ENCODE measurements at regions not wholly inside any gene's neighbourhood (a gene's known extent, or its start where the extent isn't known, plus 50 kb on each side); places are given as distances from the start of the nearest gene placed in this dataset.
"Not testable (repeated sequence)": the region's sequence is repeated elsewhere in the genome, so short reads cannot be mapped to it uniquely, and the experiment has no call there.

DNA sequence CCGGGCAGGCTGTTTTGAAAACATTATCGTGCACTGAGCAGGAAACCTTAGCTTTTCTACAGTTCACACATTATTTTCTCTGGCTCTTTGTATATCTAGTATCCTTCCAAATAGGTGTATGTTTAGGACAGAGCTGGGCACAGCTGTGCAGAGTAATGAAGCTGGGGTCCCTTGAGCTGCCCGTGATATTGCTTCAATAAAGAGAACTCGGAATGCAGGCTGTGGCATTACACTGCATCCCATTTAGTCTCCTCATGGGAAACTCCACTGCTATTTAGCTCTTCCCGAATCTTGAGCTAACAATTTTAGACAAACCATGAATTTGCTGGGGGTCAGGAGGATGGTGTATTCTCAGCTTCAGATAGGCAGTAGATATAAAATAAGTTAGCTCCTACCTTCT is 348.3 kb downstream of the ACTR3B start:
- H3K27ac Mint-ChIP-seq, result no peak overlapping the region
- H3K4me1 Mint-ChIP-seq, result no peaks in the 10 kb centered on the region
- TF ChIP-seq, protein P1, sequence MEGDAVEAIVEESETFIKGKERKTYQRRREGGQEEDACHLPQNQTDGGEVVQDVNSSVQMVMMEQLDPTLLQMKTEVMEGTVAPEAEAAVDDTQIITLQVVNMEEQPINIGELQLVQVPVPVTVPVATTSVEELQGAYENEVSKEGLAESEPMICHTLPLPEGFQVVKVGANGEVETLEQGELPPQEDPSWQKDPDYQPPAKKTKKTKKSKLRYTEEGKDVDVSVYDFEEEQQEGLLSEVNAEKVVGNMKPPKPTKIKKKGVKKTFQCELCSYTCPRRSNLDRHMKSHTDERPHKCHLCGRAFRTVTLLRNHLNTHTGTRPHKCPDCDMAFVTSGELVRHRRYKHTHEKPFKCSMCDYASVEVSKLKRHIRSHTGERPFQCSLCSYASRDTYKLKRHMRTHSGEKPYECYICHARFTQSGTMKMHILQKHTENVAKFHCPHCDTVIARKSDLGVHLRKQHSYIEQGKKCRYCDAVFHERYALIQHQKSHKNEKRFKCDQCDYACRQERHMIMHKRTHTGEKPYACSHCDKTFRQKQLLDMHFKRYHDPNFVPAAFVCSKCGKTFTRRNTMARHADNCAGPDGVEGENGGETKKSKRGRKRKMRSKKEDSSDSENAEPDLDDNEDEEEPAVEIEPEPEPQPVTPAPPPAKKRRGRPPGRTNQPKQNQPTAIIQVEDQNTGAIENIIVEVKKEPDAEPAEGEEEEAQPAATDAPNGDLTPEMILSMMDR (IDR thresholded peaks at IDR 0.05; ENCODE audit: unreplicated experiment), result no peak
- DNase-seq (ENCODE audit: low spot score in 2 of 2, unreplicated experiment in 2 of 2), result no peak
- peaks cover 37% of the 10 kb centered on the region for H3K9me3 Mint-ChIP-seq
- no peaks in the 10 kb centered on the region for H3K27me3 Mint-ChIP-seq (ENCODE audit: low read depth)
- H3K36me3 Mint-ChIP-seq, result no peaks in the 10 kb centered on the region
- no peak overlapping the region for H3K4me3 Mint-ChIP-seq

DNA sequence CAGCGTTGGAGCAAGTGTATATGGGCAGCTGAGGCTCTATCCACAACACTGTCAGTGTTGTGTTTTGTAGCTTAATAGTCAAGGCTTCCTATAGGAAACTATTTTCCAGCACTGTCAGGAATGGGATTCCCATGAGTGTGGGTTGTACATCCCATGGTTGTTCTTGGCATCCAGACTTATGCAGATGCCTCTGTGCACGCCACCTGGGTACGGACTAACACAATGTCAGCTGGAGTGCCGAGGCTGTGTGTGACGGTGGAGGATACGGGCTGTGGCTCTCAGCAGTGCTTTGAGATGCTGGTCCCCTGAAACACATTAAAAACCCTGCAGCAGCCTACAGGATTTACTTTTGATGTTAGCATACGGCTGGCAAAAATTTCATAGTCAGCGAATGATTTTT is 350.0 kb downstream of the ACTR3B start:
- Mint-ChIP-seq H3K4me3 (no peak overlapping the region), H3K27ac (no peak overlapping the region), H3K36me3 (no peaks in the 10 kb centered on the region), H3K4me1 (no peaks in the 10 kb centered on the region), H3K27me3 (ENCODE audit: low read depth) (no peaks in the 10 kb centered on the region), H3K9me3 (peaks cover 50% of the 10 kb centered on the region)
- no peak for DNase-seq (ENCODE audit: low spot score in 2 of 2, unreplicated experiment in 2 of 2)
- TF ChIP-seq, protein P1 (IDR thresholded peaks at IDR 0.05; ENCODE audit: unreplicated experiment), result no peak

DNA sequence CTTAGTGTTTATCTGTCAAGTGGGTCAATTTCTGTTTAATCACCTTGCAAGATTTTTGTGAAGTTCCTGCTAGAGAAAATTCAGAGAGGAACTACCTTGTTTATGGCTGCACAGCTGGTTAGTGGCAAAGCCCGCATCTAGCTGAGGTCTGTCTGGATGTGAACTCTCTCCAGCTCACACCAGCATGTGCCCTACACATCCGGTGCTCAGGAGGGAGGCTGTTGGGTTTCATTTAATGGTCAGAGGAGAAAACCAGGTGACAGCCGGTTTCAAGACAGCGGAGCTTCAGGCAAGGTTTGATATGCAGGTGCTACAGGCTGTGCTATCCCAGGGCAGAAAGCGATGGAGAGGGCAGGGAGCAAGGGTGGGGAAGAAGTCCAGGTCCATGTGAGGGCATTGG is 351.1 kb downstream of the ACTR3B start:
- DNase-seq (ENCODE audit: low spot score in 2 of 2, unreplicated experiment in 2 of 2), result no peak
- no peaks in the 10 kb centered on the region for H3K36me3 Mint-ChIP-seq
- H3K27ac Mint-ChIP-seq, result no peak overlapping the region
- no peaks in the 10 kb centered on the region for H3K4me1 Mint-ChIP-seq
- peaks cover 47% of the 10 kb centered on the region for H3K9me3 Mint-ChIP-seq
- H3K27me3 Mint-ChIP-seq (ENCODE audit: low read depth), result no peaks in the 10 kb centered on the region
- TF ChIP-seq, protein P1 (IDR thresholded peaks at IDR 0.05; ENCODE audit: unreplicated experiment), result no peak
- H3K4me3 Mint-ChIP-seq, result no peak overlapping the region

DNA sequence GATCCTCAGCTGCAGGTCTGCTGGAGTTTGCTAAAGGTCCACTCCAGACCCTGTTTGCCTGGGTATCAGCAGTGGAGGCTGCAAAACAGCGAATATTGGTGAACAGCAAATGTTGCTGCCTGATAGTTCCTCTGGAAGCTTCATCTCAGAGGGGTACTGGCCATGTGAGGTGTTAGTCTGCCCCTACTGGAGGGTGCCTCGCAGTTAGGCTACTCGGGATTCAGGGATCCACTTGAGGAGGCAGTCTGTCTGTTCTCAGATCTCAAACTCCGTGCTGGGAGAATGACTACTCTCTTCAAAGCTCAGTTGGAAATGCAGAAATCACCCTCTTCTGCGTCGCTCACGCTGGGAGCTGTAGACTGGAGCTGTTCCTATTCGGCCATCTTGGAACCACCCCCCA is 362.7 kb downstream of the ACTR3B start:
- not testable (repeated sequence) for H3K27ac Mint-ChIP-seq; H3K4me1 Mint-ChIP-seq; H3K27me3 Mint-ChIP-seq (ENCODE audit: low read depth); DNase-seq (ENCODE audit: low spot score in 2 of 2, unreplicated experiment in 2 of 2); H3K4me3 Mint-ChIP-seq; H3K36me3 Mint-ChIP-seq
- H3K9me3 Mint-ChIP-seq, result peaks cover 46% of the 10 kb centered on the region

DNA sequence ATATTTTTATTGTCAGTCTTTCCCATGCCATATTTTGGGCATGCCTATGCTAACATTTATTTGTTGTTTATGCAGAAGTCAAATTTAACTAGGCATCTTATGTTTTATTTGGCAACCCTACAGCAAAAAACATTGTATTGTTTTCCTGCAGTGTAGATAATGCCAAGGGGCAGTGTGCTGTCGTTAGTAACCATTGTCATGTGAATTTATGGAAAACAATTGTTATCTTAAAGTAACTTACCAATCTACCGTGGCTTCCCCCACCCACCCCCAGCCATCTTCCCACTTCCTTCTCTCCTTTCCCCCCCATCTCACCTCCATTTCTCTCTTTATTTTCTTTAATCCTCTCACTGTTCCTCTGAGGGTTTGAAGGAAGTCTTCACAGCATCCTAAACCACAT is 370.5 kb downstream of the ACTR3B start:
- DNase-seq (ENCODE audit: low spot score in 2 of 2, unreplicated experiment in 2 of 2), result no peak

DNA sequence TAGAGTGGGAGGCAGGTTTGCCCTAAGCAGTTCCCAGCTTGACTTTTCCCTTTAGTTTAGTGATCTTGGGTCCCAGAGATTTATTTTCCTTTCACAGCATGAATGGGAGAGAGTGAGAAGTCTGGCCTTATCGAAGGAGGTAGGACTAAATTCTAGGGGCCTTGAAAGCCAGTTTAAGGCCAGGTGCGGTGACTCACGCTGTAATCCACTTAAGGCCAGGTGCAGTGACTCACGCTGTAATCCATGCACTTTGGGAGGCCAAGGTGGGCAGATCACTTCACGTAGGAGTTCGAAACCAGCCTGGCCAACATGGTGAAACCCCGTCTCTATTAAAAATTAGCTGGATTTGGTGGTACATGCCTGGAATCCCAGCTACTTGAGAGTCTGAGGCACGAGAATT is 392.2 kb downstream of the ACTR3B start:
- no peak for DNase-seq (ENCODE audit: low spot score in 2 of 2, unreplicated experiment in 2 of 2)
- TF ChIP-seq, protein P1 (IDR thresholded peaks at IDR 0.05; ENCODE audit: unreplicated experiment), result no peak
- Mint-ChIP-seq H3K4me3 (no peak overlapping the region), H3K9me3 (peaks cover 82% of the 10 kb centered on the region), H3K4me1 (no peaks in the 10 kb centered on the region), H3K27ac (no peak overlapping the region), H3K36me3 (no peaks in the 10 kb centered on the region), H3K27me3 (ENCODE audit: low read depth) (no peaks in the 10 kb centered on the region)

More for the DNA sequence above, 370.5 kb downstream of the ACTR3B start:
- Mint-ChIP-seq H3K4me3 (no peak overlapping the region), H3K27me3 (ENCODE audit: low read depth) (no peaks in the 10 kb centered on the region), H3K9me3 (peaks cover 68% of the 10 kb centered on the region), H3K4me1 (no peaks in the 10 kb centered on the region), H3K27ac (no peak overlapping the region), H3K36me3 (no peaks in the 10 kb centered on the region)
- TF ChIP-seq, protein P1 (IDR thresholded peaks at IDR 0.05; ENCODE audit: unreplicated experiment), result no peak

All from mesothelial cell of epicardium (in vitro differentiated cells).